GM12878 (cell line): ENCODE measurements at regions not wholly inside any gene's neighbourhood (a gene's known extent, or its start where the extent isn't known, plus 50 kb on each side); places are given as distances from the start of the nearest gene placed in this dataset.

Experiments
- ATAC-seq: fragments of 200-7000 bp; cut with Tn5 transposase; 3 replicates; pipeline ENCODE4 v1.9.1; 2020; ENCODE audit warnings: mild to moderate bottlenecking, moderate library complexity
- BruUV-seq: library from RNA; stranded (reverse); fragments of 400-500 nt; replicated peaks from 2 replicates; lab custom pipeline; 2021; lab: Mats Ljungman, UMichigan
- CTCF ChIA-PET: fragments of 300-600 bp; sonication (Branson Sonifier 250); formaldehyde crosslinking; extraction: SDS; loops from one replicate; lab custom pipeline; 2021; ENCODE audit warnings: inconsistent platforms; lab: Yijun Ruan, JAX
- POLR2A ChIA-PET: fragments of 350-600 bp; formaldehyde crosslinking; extraction: SDS; loops from one replicate; lab custom pipeline; 2021; ENCODE audit warnings: inconsistent platforms; lab: Charles Lee
- RAD21 ChIA-PET: fragments of 300-600 bp; sonication (Branson Sonifier 250); formaldehyde crosslinking; loops from one replicate; lab custom pipeline; 2023; ENCODE audit warnings: antibody characterized with exemption; ENCODE audit not compliant: unreplicated experiment; lab: Charles Lee
- SMC1A ChIA-PET: fragments of 300-600 bp; sonication (Branson Sonifier 250); formaldehyde crosslinking; loops from one replicate; lab custom pipeline; 2023; ENCODE audit not compliant: unreplicated experiment, uncharacterized antibody; lab: Charles Lee
- DNase-seq: peaks from one replicate; pipeline ENCODE4 v3.0.0-alpha.2; 2011; ENCODE audit warnings: low read depth, low spot score
- FAIRE-seq: peaks from 3 replicates; lab custom pipeline; 2011; peaks lifted over from hg19 to GRCh38; lab: Jason Lieb, UNC
- H2AFZ ChIP-seq: 2 replicates; pipeline ENCODE4 v1.6.0; 2011; ENCODE audit warnings: low read depth, low read length, control low read depth; ENCODE audit not compliant: control insufficient read depth
- H3K27ac ChIP-seq: 2 replicates; pipeline ENCODE4 v1.5.1; 2011; ENCODE audit warnings: control low read depth; ENCODE audit not compliant: control insufficient read depth, insufficient read depth
- H3K27me3 ChIP-seq, 2 experiments: replicated peaks in 1 of 2; 2 replicates each; pipeline versions ENCODE4 v1.6.0 to v1.6.1; 2011; ENCODE audit warnings: low read length in 1 of 2; ENCODE audit not compliant: control insufficient read depth in 2 of 2, insufficient read depth in 2 of 2
- H3K36me3 ChIP-seq, 2 experiments: 2 replicates each; pipeline ENCODE4 v1.5.1; 2011; ENCODE audit warnings: low read length in 1 of 2; ENCODE audit not compliant: control insufficient read depth in 2 of 2, insufficient read depth in 2 of 2
- H3K4me1 ChIP-seq: 2 replicates; pipeline ENCODE4 v1.6.1; 2011; ENCODE audit warnings: mild to moderate bottlenecking, low read length, moderate library complexity, mixed read lengths; ENCODE audit not compliant: control insufficient read depth, insufficient read depth
- H3K4me2 ChIP-seq: 2 replicates; pipeline ENCODE4 v1.6.0; 2011; ENCODE audit warnings: control low read depth; ENCODE audit not compliant: control insufficient read depth, insufficient read depth
- H3K4me3 ChIP-seq: fragments of 200-600 bp; sonication (generic); 2 replicates; pipeline ENCODE4 v1.5.1; 2016
- H3K79me2 ChIP-seq: 2 replicates; pipeline ENCODE4 v1.6.0; 2011; ENCODE audit warnings: low read length; ENCODE audit not compliant: control insufficient read depth, insufficient read depth
- H3K9ac ChIP-seq: 2 replicates; pipeline ENCODE4 v1.8.0; 2011; ENCODE audit warnings: low read length, control low read depth, mixed read lengths; ENCODE audit not compliant: control insufficient read depth, insufficient read depth
- H3K9me3 ChIP-seq: replicated peaks from 3 replicates; pipeline ENCODE4 v1.5.1; 2011; ENCODE audit warnings: mild to moderate bottlenecking, low read length; ENCODE audit not compliant: control insufficient read depth, insufficient read depth
- H4K20me1 ChIP-seq: 2 replicates; pipeline ENCODE4 v1.6.0; 2011; ENCODE audit not compliant: control insufficient read depth, insufficient read depth
- BCL11A ChIP-seq: IDR thresholded peaks from 2 replicates; pipeline ENCODE4 v1.6.1; 2011; ENCODE audit warnings: low read depth, low read length
- BCL3 ChIP-seq: IDR thresholded peaks from 2 replicates; pipeline ENCODE4 v1.6.1; 2011; ENCODE audit warnings: borderline replicate concordance, low read depth, mild to moderate bottlenecking, moderate library complexity, low read length; ENCODE audit not compliant: insufficient read depth, poor library complexity, severe bottlenecking
- DPF2 ChIP-seq: fragments of 450-650 bp; IDR thresholded peaks from 2 replicates; pipeline ENCODE4 v1.6.1; 2017; ENCODE audit warnings: mild to moderate bottlenecking
- ESRRA ChIP-seq: IDR thresholded peaks from 2 replicates; pipeline ENCODE4 v1.6.1; 2012; ENCODE audit warnings: mild to moderate bottlenecking, low read length, improper control_type of control experiment
- FOXM1 ChIP-seq: IDR thresholded peaks from 2 replicates; pipeline ENCODE4 v1.6.1; 2012; ENCODE audit warnings: low read depth, mild to moderate bottlenecking, inconsistent platforms, low read length, moderate library complexity
- KAT2A ChIP-seq: conservative IDR thresholded peaks from 2 replicates; pipeline ENCODE4 v1.6.1; 2011; ENCODE audit warnings: low read depth, low read length; ENCODE audit not compliant: control insufficient read depth
- MLLT1 ChIP-seq: fragments of 450-650 bp; IDR thresholded peaks from 2 replicates; pipeline ENCODE4 v1.6.1; 2016; ENCODE audit warnings: mild to moderate bottlenecking
- MTA2 ChIP-seq: fragments of 450-650 bp; IDR thresholded peaks from 2 replicates; pipeline ENCODE4 v1.6.1; 2016; ENCODE audit warnings: low read depth, mild to moderate bottlenecking, moderate library complexity
- NFYA ChIP-seq: IDR thresholded peaks from 2 replicates; pipeline ENCODE4 v1.6.1; 2011; ENCODE audit warnings: low read depth, mild to moderate bottlenecking, low read length, improper control_type of control experiment, borderline replicate concordance
- POU2F2 ChIP-seq: IDR thresholded peaks from 3 replicates; pipeline ENCODE4 v1.6.1; 2011; ENCODE audit warnings: low read depth, mild to moderate bottlenecking, low read length, borderline replicate concordance
- SRF ChIP-seq, 2 experiments: IDR thresholded peaks; 2 replicates each; pipeline ENCODE4 v1.6.1; 2011; ENCODE audit warnings: low read depth in 2 of 2, low read length in 2 of 2, mild to moderate bottlenecking in 1 of 2, moderate library complexity in 1 of 2
- STAT1 ChIP-seq: fragments of 450-650 bp; conservative IDR thresholded peaks from 2 replicates; pipeline ENCODE4 v1.6.1; 2014; ENCODE audit warnings: antibody characterized with exemption, mild to moderate bottlenecking
- TBL1XR1 ChIP-seq: IDR thresholded peaks from 2 replicates; pipeline ENCODE4 v1.6.1; 2012; ENCODE audit warnings: low read depth, low read length, improper control_type of control experiment
- ZBTB11 ChIP-seq: fragments of 450-650 bp; formaldehyde crosslinking; IDR thresholded peaks from 2 replicates; pipeline ENCODE4 v1.5.0; 2022; ENCODE audit warnings: mild to moderate bottlenecking, missing genetic modification characterization
- WGBS: methylation state at CpG from one replicate; pipeline ENCODE4 v1.1.6; 2016; ENCODE audit warnings: low lambda C conversion rate; ENCODE audit not compliant: insufficient replicate concordance, insufficient coverage; ENCODE audit errors: missing lambda C conversion rate; 5-methylcytosine and 5-hydroxymethylcytosine counted together
- in situ Hi-C: fragments of 300-500 bp; cut with MboI; formaldehyde crosslinking; loops from 9 replicates; pipeline ENCODE4 v1.14.3; 2018; ENCODE audit warnings: mixed read lengths
- intact Hi-C: fragments of 100-400 bp; cut with micrococcal nuclease; formaldehyde crosslinking; loops from one replicate; pipeline ENCODE4 v1.14.2; 2022; ENCODE audit not compliant: unreplicated experiment

GRCh38 chr4:23360718-23361117 lies 529.1 kb downstream of the PPARGC1A start:
- Histone ChIP-seq H3K9me3 (no peaks in the 10 kb centered on the region), H4K20me1 (no peaks in the 10 kb centered on the region), H3K27ac (no peak overlapping the region), H3K79me2 (no peaks in the 10 kb centered on the region), H3K4me3 (no peak overlapping the region), H3K4me1 (no peaks in the 10 kb centered on the region), H3K27me3 (no peaks in the 10 kb centered on the region), H3K9ac (no peak overlapping the region), H2AFZ (no peak overlapping the region), H3K4me2 (no peak overlapping the region), H3K36me3 (no peaks in the 10 kb centered on the region)
- TF ChIP-seq ESRRA: no peak
- TF ChIP-seq BCL3: no peak
- TF ChIP-seq KAT2A: no peak
- TF ChIP-seq BCL11A: no peak
- no peak for TF ChIP-seq TBL1XR1
- no peak for TF ChIP-seq MTA2
- TF ChIP-seq FOXM1: no peak
- TF ChIP-seq NFYA: no peak
- no peak for TF ChIP-seq SRF (IDR thresholded peaks at IDR 0.05; ENCODE audit: low read depth in 2 of 2, low read length in 2 of 2)
- TF ChIP-seq ZBTB11 (CRISPR knock-in tag): no peak
- TF ChIP-seq STAT1: no peak
- TF ChIP-seq MLLT1: no peak
- TF ChIP-seq DPF2: no peak
- no peak for TF ChIP-seq POU2F2
- no TSS peak for BruUV-seq
- RAD21 ChIA-PET: no interaction called here
- peak; percentile 38 for ATAC-seq
- no peak for DNase-seq
- FAIRE-seq: no peak
- intact Hi-C loops: no loop called here
- CTCF ChIA-PET: interaction anchor here (0.6 kb wide), 1 partner anchor 728 kb away, joined by 3 read pairs; no protein-coding TSS in a partner anchor
- no CpG with 5 or more reads among the region's 1 CpG for WGBS
- in situ Hi-C loops: no loop called here
- SMC1A ChIA-PET: interaction anchor here (0.6 kb wide), 1 partner anchor 238 kb away, joined by 3 read pairs; no protein-coding TSS in a partner anchor
- POLR2A ChIA-PET: interaction anchor here (0.7 kb wide), 1 partner anchor 21 kb away, joined by 3 read pairs; no protein-coding TSS in a partner anchor
